SU-DHL-6 (cell line): ENCODE measurements at regions not wholly inside any gene's neighbourhood (a gene's known extent, or its start where the extent isn't known, plus 50 kb on each side); places are given as distances from the start of the nearest gene placed in this dataset.

ENCODE experiments used
- H2AFZ ChIP-seq: fragments of 200-600 bp; sonication (generic); 2 replicates; pipeline ENCODE4 v1.6.1; 2014; ENCODE audit warnings: low read depth, mild to moderate bottlenecking, moderate library complexity, mixed read lengths, antibody characterized with exemption, low read length; ENCODE audit not compliant: severe bottlenecking
- H3F3A ChIP-seq: fragments of 200-600 bp; shearing (Covaris generic); 2 replicates; pipeline ENCODE4 v1.6.0; 2016; ENCODE audit warnings: antibody characterized with exemption, mild to moderate bottlenecking; ENCODE audit not compliant: insufficient read depth
- H3K27ac ChIP-seq: fragments of 200-600 bp; sonication (generic); 2 replicates; pipeline ENCODE4 v1.5.1; 2016; ENCODE audit warnings: low read depth, mild to moderate bottlenecking, low read length, moderate library complexity, mixed read lengths
- H3K27me3 ChIP-seq: fragments of 200-600 bp; sonication (generic), shearing (Covaris generic); 2 replicates; pipeline ENCODE4 v1.6.0; 2014; ENCODE audit warnings: mild to moderate bottlenecking, low read length
- H3K36me3 ChIP-seq: fragments of 200-600 bp; sonication (generic); 2 replicates; pipeline ENCODE4 v1.6.1; 2014; ENCODE audit warnings: mild to moderate bottlenecking, low read length, mixed read lengths
- H3K4me2 ChIP-seq: fragments of 300-600, 200-600 bp; shearing (Covaris generic), sonication (generic); 2 replicates; pipeline ENCODE4 v1.6.0; 2014; ENCODE audit warnings: low read length, low read depth, mild to moderate bottlenecking; ENCODE audit not compliant: poor library complexity, severe bottlenecking
- H3K4me3 ChIP-seq: fragments of 200-600 bp; sonication (generic); 2 replicates; pipeline ENCODE4 v1.5.1; 2014; ENCODE audit warnings: antibody characterized with exemption, low read length, mild to moderate bottlenecking, mixed read lengths; ENCODE audit not compliant: insufficient read depth, poor library complexity, severe bottlenecking
- H3K79me2 ChIP-seq: fragments of 200-600 bp; sonication (generic); 2 replicates; pipeline ENCODE4 v1.6.1; 2014; ENCODE audit warnings: mild to moderate bottlenecking, low read length, moderate library complexity; ENCODE audit not compliant: insufficient read depth
- H3K9ac ChIP-seq: fragments of 200-600 bp; sonication (generic); 2 replicates; pipeline ENCODE4 v1.7.0; 2014; ENCODE audit warnings: mild to moderate bottlenecking, low read length
- H3K9me2 ChIP-seq: fragments of 200-600 bp; sonication (generic); replicated peaks from 2 replicates; pipeline ENCODE4 v1.6.1; 2014; ENCODE audit warnings: low read length; ENCODE audit not compliant: insufficient read depth
- H3K9me3 ChIP-seq: fragments of 200-600 bp; sonication (generic); 2 replicates; pipeline ENCODE4 v1.6.1; 2014; ENCODE audit warnings: low read length, mixed read lengths; ENCODE audit not compliant: insufficient read depth
- H4K20me1 ChIP-seq: fragments of 200-600 bp; sonication (generic); 2 replicates; pipeline ENCODE4 v1.6.1; 2014; ENCODE audit warnings: low read depth, mild to moderate bottlenecking, antibody characterized with exemption, low read length, moderate library complexity, mixed read lengths
- CTCF ChIP-seq: fragments of 200-600 bp; sonication (generic); IDR thresholded peaks from one replicate; pipeline ENCODE4 v1.5.1; 2017; ENCODE audit warnings: antibody characterized with exemption, mild to moderate bottlenecking, low read length, moderate library complexity; ENCODE audit not compliant: insufficient read depth, poor library complexity, severe bottlenecking
- EZH2phosphoT487 ChIP-seq: fragments of 200-600 bp; sonication (generic), shearing (Covaris generic); conservative IDR thresholded peaks from 2 replicates; pipeline ENCODE4 v1.6.1; 2018; ENCODE audit warnings: mild to moderate bottlenecking, antibody characterized with exemption, low read length, moderate library complexity, mixed read lengths

GRCh38 chr5:63860379-63860778 is 101.9 kb downstream of the HTR1A start:
- H3K4me2 ChIP-seq = no peak overlapping the region
- no peaks in the 10 kb centered on the region for H3K79me2 ChIP-seq
- H3K27ac ChIP-seq = no peak overlapping the region
- H3K36me3 ChIP-seq = no peaks in the 10 kb centered on the region
- H3F3A ChIP-seq = no peaks in the 10 kb centered on the region
- H3K27me3 ChIP-seq = no peaks in the 10 kb centered on the region
- H3K9me3 ChIP-seq = no peaks in the 10 kb centered on the region
- TF ChIP-seq CTCF (no peak), EZH2phosphoT487 (no peak)
- no peaks in the 10 kb centered on the region for H3K9me2 ChIP-seq
- H2AFZ ChIP-seq = no peak overlapping the region
- H3K9ac ChIP-seq = no peak overlapping the region
- H4K20me1 ChIP-seq = no peaks in the 10 kb centered on the region
- no peak overlapping the region for H3K4me3 ChIP-seq

DNA sequence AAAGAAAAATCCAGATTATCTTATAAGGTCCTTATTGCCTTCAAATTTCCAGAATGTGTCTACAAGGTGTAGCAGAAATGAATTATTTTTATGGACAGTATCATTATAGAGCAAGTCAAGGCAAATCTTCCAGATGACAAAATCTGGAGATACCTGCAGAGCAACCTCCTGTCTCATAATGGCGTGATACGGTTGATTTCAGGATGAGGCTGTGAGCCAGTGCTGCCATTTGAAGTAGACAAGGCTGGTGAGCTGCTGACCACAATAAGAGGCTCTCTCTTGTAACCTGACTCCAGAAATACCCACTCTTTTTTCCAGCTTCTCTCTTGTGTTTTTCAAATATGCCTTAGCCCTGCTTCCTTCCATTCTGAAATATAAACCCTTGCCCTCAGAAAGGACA is 108.2 kb downstream of the HTR1A start:
- TF ChIP-seq EZH2phosphoT487 (no peak), CTCF (no peak)

GRCh38 chr5:63843190-63843589 is 119.1 kb downstream of the HTR1A start:
- H3K4me3 ChIP-seq = no peak overlapping the region
- no peak overlapping the region for H3K27ac ChIP-seq
- no peak for TF ChIP-seq EZH2phosphoT487
- no peak for TF ChIP-seq CTCF
- H3K9me2 ChIP-seq = no peaks in the 10 kb centered on the region
- H2AFZ ChIP-seq = no peak overlapping the region
- no peak overlapping the region for H3K4me2 ChIP-seq
- no peaks in the 10 kb centered on the region for H4K20me1 ChIP-seq
- no peaks in the 10 kb centered on the region for H3F3A ChIP-seq
- no peaks in the 10 kb centered on the region for H3K79me2 ChIP-seq
- no peaks in the 10 kb centered on the region for H3K36me3 ChIP-seq
- H3K9me3 ChIP-seq = no peaks in the 10 kb centered on the region
- H3K27me3 ChIP-seq = no peaks in the 10 kb centered on the region
- H3K9ac ChIP-seq = no peak overlapping the region

More for the DNA sequence above, 108.2 kb downstream of the HTR1A start:
- Histone ChIP-seq H3K4me2 (no peak overlapping the region), H3K27me3 (no peaks in the 10 kb centered on the region), H3K4me3 (no peak overlapping the region), H3K9me2 (no peaks in the 10 kb centered on the region), H3K9me3 (no peaks in the 10 kb centered on the region), H3K36me3 (no peaks in the 10 kb centered on the region), H3K79me2 (no peaks in the 10 kb centered on the region), H3F3A (no peaks in the 10 kb centered on the region), H3K27ac (no peak overlapping the region), H2AFZ (no peak overlapping the region), H3K9ac (no peak overlapping the region), H4K20me1 (no peaks in the 10 kb centered on the region)
